HG03045 (cell line): ENCODE measurements at regions not wholly inside any gene's neighbourhood (a gene's known extent, or its start where the extent isn't known, plus 50 kb on each side); places are given as distances from the start of the nearest gene placed in this dataset.

Source experiments
- ATAC-seq: cut with Tn5 transposase; IDR thresholded peaks from one replicate; pipeline ENCODE4 v1.9.1; 2021; ENCODE audit warnings: mild to moderate bottlenecking, moderate library complexity; ENCODE audit not compliant: unreplicated experiment

- no peak for ATAC-seq
These were observed 1068.6 kb upstream of the CADM2 start for GRCh38 chr3:83890039-83890762.

- ATAC-seq, result no peak
These were observed 1068.0 kb upstream of the CADM2 start for GRCh38 chr3:83890763-83891135.

GRCh38 chr3:83894223-83894622 lies 1064.6 kb upstream of the CADM2 start:
- ATAC-seq, result no peak

GRCh38 chr3:83895892-83896291 lies 1062.9 kb upstream of the CADM2 start:
- ATAC-seq, result no peak

DNA sequence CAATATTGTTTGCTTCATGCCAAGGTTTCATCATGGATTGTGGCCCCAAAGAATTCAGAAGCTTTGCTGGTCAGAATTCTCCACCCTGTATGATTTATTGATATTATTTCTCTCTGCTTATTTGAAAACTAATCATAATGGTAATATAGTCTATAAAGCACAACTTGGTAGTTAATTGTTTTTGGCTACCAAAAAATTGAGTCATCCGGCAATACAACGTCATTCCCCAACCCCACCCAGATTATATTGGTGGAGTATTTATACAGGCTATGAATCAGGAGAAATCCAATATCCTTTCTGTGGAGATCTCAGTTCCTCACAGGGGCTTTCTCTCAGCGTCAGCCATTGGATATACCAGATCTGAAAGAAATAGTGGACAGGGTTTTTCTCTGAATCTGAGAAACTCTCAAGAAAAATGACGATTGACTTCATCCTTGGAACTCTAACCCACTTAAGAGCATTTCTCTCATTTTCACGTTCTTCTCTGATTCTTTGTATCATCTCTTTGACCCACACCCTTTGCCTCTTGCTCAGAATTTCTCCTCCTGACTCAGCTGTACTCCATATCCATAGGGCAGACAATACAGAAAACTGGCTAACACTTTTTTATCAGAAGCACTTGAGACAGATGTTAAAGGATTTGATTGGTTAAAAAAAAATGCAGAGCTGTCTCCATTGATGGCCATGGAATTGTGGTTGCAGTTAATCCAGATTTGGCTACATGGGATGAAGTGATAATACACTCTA lies 1055.8 kb upstream of the CADM2 start:
- no peak for ATAC-seq

- no peak for ATAC-seq
These were observed 1045.4 kb upstream of the CADM2 start for GRCh38 chr3:83913381-83913780.

GRCh38 chr3:83926291-83926690 lies 1032.5 kb upstream of the CADM2 start:
- ATAC-seq, result no peak

DNA sequence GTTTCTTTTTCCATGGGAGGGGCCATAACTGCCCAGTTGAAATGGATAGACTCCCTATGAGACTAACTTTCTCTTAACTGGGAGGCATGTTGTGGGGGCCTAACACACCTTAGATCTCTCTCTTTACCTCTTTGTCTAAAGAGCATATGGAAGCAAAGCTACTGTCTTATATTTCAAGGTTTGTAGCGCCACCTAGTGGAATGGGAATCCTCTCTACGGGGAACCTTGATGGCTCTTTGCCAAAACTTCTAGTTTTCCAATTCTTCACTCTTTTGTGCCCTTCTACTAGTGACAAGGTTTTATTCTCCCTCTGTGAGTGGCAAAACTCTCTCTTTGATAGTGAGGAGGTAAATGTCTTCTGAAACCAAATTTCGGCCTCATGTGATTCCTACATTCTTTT lies 1030.4 kb upstream of the CADM2 start:
- no peak for ATAC-seq

DNA sequence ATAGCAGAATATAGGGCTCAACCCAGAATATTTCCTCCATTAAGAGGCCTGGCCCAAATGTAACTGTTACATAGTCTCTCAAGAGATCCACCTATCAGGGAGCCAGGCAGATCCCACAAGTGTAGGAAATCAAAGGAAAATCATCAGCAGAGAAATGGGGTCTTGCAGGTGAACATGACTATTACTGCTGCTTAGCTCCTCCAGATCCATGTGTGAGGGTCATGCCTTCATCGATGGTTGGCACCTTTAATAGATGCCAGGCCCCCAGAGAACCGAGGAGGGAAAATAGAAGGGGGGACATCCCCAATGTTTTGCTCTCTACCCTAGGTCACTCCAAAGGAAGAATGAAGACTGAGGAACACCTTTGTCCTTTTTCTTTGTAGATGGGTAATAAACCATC lies 1029.9 kb upstream of the CADM2 start:
- no peak for ATAC-seq

DNA sequence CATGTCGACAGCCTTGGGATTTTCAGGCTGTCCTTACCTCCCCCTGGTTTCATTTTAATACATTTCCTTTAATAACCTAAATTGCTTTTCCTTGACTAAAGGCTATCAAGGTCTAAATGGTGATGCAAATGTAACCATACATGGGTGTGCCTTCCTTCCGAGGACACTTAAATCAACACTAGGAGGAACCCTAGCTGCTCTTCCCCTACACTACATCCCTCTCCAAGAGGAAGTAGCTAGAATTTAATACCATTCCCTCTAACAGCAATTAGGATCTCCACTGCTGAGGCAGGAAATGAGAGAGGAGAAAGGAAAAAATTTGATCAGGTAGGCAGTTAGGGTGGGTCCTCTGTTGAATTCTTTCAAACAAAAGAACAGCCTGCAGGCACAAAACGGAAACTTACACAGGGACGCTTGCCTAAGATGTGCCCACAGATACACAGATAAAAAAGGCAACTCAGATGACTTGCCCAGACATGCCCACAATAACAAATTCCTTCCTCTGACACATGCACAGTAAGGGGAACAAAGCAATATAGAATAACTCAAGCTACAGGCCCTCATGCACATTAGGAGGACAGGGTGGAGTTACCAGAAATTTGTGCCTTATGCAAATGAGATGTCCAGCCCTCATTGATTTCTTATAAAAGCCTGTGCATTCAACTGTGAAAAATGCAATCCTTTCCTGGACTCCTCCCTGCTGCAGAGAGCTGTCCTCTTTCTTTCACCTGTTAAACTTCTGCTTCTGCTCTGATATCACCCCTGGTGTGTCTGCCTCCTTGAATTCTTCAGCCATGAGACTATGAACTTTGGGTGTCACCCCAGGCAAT lies 1024.4 kb upstream of the CADM2 start:
- ATAC-seq, result no peak

DNA sequence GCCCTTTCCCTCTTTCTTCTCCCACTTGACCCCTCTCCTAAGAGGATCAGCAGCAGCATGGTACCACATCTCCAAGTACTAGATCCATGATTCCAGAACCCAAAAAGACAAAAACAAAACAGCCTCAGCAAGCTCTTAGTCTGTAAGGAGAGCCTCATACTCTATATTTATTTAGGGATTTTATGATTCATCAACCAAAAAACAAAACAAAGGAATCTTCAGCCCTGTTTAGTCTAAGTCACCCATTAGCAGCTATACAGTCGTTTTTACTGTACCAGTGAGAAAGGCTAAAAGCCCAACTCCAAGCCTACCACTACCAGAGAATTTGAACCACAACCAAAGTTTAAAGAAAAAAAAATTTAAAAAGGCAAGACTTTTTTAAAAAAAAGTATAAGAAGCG lies 1020.3 kb upstream of the CADM2 start:
- no peak for ATAC-seq

DNA sequence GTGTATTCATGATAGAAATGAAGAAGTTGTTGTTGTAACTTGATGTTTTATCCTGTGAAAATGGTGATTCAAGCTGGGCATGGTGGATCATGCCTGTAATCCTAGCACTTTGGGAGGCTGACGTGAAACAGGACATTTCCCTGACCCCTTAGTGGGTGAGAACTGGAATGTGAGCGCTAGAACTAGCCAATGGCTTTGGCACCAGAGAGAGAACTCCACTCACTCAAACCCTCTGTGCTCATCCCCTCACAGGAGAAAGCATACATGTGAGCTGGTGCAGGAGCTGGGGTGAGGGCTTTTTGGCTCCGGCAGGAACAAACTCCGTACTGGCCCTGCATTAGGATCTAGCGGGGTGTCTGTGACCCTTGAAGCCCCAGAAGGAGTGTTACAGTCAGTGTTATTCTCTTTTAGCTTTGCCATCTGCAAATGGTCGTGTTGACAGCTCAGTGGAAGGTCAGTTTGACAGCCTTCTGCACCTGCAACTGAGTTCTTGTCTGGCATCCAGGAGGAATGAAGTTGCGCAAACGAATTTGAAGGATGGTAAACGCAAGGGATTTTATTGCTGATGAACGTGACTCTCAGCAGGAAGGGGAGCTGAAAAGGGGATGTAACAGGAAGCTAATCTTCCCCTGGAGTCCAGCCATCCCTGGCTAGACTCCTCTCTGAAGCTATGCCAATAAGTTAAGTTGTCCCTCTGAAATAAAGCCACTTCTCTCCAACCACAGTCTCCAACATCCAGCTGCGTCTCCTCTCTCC lies 1016.6 kb upstream of the CADM2 start:
- ATAC-seq, result no peak

DNA sequence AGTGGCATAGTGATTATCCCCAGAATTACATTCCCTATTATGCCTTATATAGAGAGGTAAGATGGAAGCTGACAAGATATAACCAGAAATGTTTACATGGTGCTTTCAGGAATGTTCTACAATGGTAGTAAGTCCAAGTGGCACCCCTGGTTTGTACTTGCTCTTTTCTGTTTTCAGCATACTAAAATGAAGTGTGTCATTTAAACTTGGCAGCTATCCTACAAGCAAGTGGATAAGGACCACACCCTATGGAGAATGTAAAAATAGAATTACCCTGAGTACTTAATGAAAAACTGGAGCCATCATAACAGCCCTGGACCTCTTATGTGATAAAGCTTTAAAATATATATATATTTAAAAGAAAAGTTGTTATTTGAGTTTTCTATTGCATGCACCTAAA lies 1012.7 kb upstream of the CADM2 start:
- no peak for ATAC-seq

DNA sequence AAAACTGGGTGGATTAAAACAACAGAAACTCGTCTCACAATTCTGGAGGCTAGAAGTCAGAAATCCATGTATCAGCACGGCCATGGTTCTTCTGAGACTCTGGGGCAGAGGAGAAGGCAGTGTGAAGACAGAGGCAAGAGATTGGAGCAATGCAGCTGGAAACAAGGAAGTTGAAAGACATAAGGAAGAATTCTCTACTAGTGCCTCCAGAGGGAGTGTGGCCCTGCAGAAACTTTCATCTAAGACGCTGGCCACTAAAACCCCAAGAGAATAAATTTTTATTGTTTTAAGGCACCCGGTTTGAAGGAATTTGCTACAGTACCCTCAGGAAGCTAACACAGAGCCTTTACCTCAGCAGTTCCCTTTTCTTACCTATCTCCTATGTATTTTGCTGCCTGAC lies 1012.2 kb upstream of the CADM2 start:
- ATAC-seq, result no peak

GRCh38 chr3:83948771-83949170 lies 1010.0 kb upstream of the CADM2 start:
- no peak for ATAC-seq

DNA sequence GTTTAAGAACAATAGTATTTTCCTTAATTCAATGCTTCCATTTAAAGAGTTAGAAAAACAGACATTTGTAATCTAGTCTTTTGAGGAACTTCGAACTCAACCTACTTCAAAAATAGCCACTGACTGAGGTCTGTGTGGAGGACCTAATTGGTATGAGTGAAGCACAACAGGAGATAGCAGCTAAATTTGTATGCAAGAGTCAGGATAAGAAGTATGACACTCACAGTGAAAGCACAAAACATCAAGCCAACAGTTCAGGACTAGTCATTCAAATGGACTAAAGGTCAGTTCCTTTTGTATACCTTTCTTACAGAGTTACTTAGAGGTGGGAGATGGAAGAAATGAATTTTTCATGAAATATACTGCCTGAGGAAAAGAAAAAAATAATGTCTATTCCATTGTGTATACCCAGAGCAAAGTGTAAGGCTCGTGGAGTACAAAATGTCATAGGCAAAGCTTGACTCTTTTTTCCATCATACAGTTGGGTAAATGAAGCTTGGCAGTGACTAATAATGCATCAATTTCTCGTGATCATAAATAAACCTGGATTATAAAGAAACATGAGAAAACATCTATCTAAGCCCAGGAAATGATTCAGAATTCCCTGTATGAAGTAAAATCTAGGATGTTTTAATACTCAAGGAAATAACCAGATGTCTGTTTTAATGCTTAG lies 1005.2 kb upstream of the CADM2 start:
- ATAC-seq, result no peak

DNA sequence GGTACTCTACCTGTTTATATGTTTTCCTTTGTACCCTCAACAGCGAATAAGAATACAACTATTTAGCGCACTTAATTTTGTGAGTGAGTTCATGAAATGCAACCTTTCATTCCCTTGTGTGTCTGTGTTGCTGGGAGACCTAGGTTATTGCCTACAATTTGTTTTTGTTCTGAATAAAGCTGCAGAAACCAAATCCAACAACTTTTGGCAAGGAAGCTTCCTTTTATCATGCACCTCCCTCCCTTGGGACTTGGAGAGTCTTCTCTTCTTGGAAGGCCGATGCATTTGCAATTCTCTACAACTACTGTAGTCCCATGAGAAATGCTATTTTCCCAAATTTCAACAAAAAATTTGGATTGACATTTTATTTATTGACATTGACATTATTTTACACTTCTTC lies 1002.4 kb upstream of the CADM2 start:
- no peak for ATAC-seq

DNA sequence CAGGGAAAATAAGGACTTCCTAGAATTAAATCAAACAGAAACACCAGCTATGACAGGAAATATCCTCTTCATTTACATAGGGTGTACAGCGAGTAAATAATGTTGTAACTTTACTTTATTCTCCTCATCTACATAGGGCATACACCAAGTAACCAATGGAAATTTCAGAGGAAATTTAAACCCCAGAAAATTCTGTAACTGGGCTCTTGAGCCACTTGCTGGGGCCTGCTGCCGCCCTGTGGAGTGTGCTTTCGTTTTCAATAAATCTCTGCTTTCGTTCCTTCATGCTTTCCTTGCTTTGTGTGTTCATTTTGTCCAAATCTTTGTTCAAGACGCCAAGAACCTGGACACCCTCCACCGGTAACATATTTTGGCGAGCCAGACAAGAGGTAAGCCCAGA lies 990.4 kb upstream of the CADM2 start:
- no peak for ATAC-seq

GRCh38 chr3:83971666-83972065 lies 987.1 kb upstream of the CADM2 start:
- no peak for ATAC-seq

GRCh38 chr3:84008623-84009022 lies 950.2 kb upstream of the CADM2 start:
- ATAC-seq, result no peak

DNA sequence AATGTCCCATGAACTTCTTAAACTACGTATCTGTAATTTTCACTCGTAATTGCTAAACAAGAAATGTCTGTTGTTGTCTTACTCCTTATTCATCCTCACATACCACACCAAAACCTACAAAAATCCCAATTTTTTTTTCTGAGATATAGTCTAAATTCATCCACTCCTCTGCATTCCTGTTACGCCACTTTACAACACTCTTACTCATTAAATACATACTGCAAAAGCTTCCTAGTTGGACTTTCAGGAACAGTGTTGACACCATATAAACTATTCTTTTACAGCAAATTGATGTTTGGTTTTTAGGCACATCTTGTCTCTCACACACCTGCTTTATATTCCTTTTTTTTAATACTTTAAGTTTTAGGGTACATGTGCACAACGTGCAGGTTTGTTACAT lies 934.9 kb upstream of the CADM2 start:
- no peak for ATAC-seq
